ENCODE measurements at regions not wholly inside any gene's neighbourhood (a gene's known extent, or its start where the extent isn't known, plus 50 kb on each side); places are given as distances from the start of the nearest gene placed in this dataset.

- TF ChIP-seq EZH2phosphoT487 (IDR thresholded peaks at IDR 0.05; ENCODE audit: low read length) (no peak), CTCF (IDR thresholded peaks at IDR 0.05; ENCODE audit: low read length) (no peak), EZH2 (optimal IDR thresholded peaks at IDR 0.05; ENCODE audit: low read depth, low read length) (no peak)
Observed at GRCh38 chr11:92109466-92109865, 115.2 kb upstream of the FAT3 start.
